K562 (cell line): ENCODE measurements at regions not wholly inside any gene's neighbourhood (a gene's known extent, or its start where the extent isn't known, plus 50 kb on each side); places are given as distances from the start of the nearest gene placed in this dataset.

Experiments used
- ARID1B ChIP-seq: fragments of 450-650 bp; IDR thresholded peaks from 2 replicates; pipeline ENCODE4 v1.6.1; 2016; ENCODE audit warnings: antibody characterized with exemption, mild to moderate bottlenecking, inconsistent platforms
- DMBX1 ChIP-seq: fragments of 250-450 bp; sonication (Bioruptor Pico); IDR thresholded peaks from 2 replicates; pipeline ENCODE4 v1.8.0; 2022; ENCODE audit warnings: inconsistent platforms, mild to moderate bottlenecking, moderate library complexity, borderline replicate concordance
- EP300 ChIP-seq: IDR thresholded peaks from 2 replicates; pipeline ENCODE4 v1.6.1; 2012; ENCODE audit warnings: low read length, improper control_type of control experiment
- GATA2 ChIP-seq: sonication (generic); formaldehyde crosslinking; IDR thresholded peaks from 2 replicates; pipeline ENCODE4 v1.4.0; 2020; ENCODE audit warnings: mild to moderate bottlenecking, missing genetic modification reagents
- HINFP ChIP-seq: fragments of 450-650 bp; conservative IDR thresholded peaks from 2 replicates; pipeline ENCODE4 v1.6.1; 2016; ENCODE audit warnings: missing genetic modification characterization, low read depth, mild to moderate bottlenecking, control low read depth, missing compliant biosample characterization
- HNRNPK ChIP-seq: fragments of 200-400 bp; formaldehyde crosslinking; IDR thresholded peaks from one replicate; pipeline ENCODE4 v1.6.1; 2018; ENCODE audit warnings: mild to moderate bottlenecking, low read depth, low read length; ENCODE audit not compliant: poor library complexity, severe bottlenecking
- MIER1 ChIP-seq: fragments of 450-650 bp; IDR thresholded peaks from 2 replicates; pipeline ENCODE4 v1.6.1; 2016; ENCODE audit warnings: antibody characterized with exemption, mild to moderate bottlenecking, low read depth
- OTX1 ChIP-seq: fragments of 450-650 bp; formaldehyde crosslinking; IDR thresholded peaks from 2 replicates; pipeline ENCODE4 v1.4.0; 2022; ENCODE audit warnings: mild to moderate bottlenecking
- SREBF1 ChIP-seq: fragments of 150-350 bp; IDR thresholded peaks from 2 replicates; pipeline ENCODE4 v1.6.1; 2014; ENCODE audit warnings: antibody characterized with exemption, low read depth, low read length, borderline replicate concordance
- SREBF2 ChIP-seq: sonication (generic); formaldehyde crosslinking; IDR thresholded peaks from 2 replicates; pipeline ENCODE4 v1.4.0; 2020; ENCODE audit warnings: mild to moderate bottlenecking, missing genetic modification reagents
- ZNF133 ChIP-seq: fragments of 250-450 bp; sonication (Bioruptor Pico); IDR thresholded peaks from 2 replicates; pipeline ENCODE4 v1.4.0; 2020; ENCODE audit warnings: mild to moderate bottlenecking
- ZNF224 ChIP-seq: sonication (generic); formaldehyde crosslinking; IDR thresholded peaks from 2 replicates; pipeline ENCODE4 v1.8.0; 2022; ENCODE audit warnings: mild to moderate bottlenecking, missing genetic modification reagents
- ZNF518B ChIP-seq: fragments of 250-450 bp; sonication (Bioruptor Pico); IDR thresholded peaks from 2 replicates; pipeline ENCODE4 v1.5.0; 2021; ENCODE audit warnings: mild to moderate bottlenecking, moderate library complexity
- TF ChIP-seq, protein P1 (sequence below): IDR thresholded peaks from 3 replicates; pipeline ENCODE4 v1.6.1; 2011; ENCODE audit warnings: borderline replicate concordance, mild to moderate bottlenecking; ENCODE audit not compliant: insufficient read length, insufficient read depth

- TF ChIP-seq SREBF2, result no peak
- TF ChIP-seq HNRNPK, result no peak
- TF ChIP-seq, protein P1, sequence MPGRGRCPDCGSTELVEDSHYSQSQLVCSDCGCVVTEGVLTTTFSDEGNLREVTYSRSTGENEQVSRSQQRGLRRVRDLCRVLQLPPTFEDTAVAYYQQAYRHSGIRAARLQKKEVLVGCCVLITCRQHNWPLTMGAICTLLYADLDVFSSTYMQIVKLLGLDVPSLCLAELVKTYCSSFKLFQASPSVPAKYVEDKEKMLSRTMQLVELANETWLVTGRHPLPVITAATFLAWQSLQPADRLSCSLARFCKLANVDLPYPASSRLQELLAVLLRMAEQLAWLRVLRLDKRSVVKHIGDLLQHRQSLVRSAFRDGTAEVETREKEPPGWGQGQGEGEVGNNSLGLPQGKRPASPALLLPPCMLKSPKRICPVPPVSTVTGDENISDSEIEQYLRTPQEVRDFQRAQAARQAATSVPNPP, result no peak
- TF ChIP-seq ARID1B, result peak; percentile 62; the same call in 1 of the 2 replicates
- TF ChIP-seq ZNF224, result no peak
- TF ChIP-seq HINFP, result no peak
- TF ChIP-seq MIER1, result no peak
- TF ChIP-seq OTX1 (CRISPR knock-in tag), result no peak
- TF ChIP-seq DMBX1 (CRISPR knock-in tag), result 0 out of 2 replicates have a peak, but pooled peaks have one; percentile 40
- TF ChIP-seq EP300, result peak; percentile 40; the same call in 1 of the 2 replicates
- no peak for TF ChIP-seq GATA2 (CRISPR knock-in tag)
- TF ChIP-seq ZNF518B (CRISPR knock-in tag), result no peak
- no peak for TF ChIP-seq SREBF1
- no peak for TF ChIP-seq ZNF133 (CRISPR knock-in tag)
Measured at GRCh38 chr21:35461700-35462099, 412.6 kb upstream of the RUNX1 start (continued).
